HCT116 (cell line): ENCODE measurements at regions not wholly inside any gene's neighbourhood (a gene's known extent, or its start where the extent isn't known, plus 50 kb on each side); places are given as distances from the start of the nearest gene placed in this dataset.

ENCODE experiments used
- CTCF ChIP-seq, 3 experiments: fragments of 200-600 bp in 1 of 3; sonication (generic) in 1 of 3; IDR thresholded peaks in 2 of 3; conservative IDR thresholded peaks in 1 of 3; 2 replicates each; pipeline ENCODE4 v1.5.1; 2012 to 2017; ENCODE audit warnings: low read depth in 2 of 3, low read length in 2 of 3, antibody characterized with exemption in 1 of 3, borderline replicate concordance in 1 of 3, control low read depth in 1 of 3, mild to moderate bottlenecking in 1 of 3, mixed read lengths in 1 of 3, mixed run types in 1 of 3, moderate library complexity in 1 of 3; ENCODE audit not compliant: insufficient read depth in 1 of 3
- EZH2 ChIP-seq: fragments of 200-600 bp; sonication (generic); IDR thresholded peaks from 2 replicates; pipeline ENCODE4 v1.6.1; 2017; ENCODE audit warnings: antibody characterized with exemption, mixed run types
- POLR2AphosphoS5 ChIP-seq: IDR thresholded peaks from 2 replicates; pipeline ENCODE4 v1.6.1; 2011; ENCODE audit warnings: mild to moderate bottlenecking, low read depth, low read length, moderate library complexity
- SIN3A ChIP-seq: IDR thresholded peaks from 2 replicates; pipeline ENCODE4 v1.6.1; 2012; ENCODE audit warnings: low read depth

- TF ChIP-seq CTCF (IDR thresholded peaks at IDR 0.05 in 2 of 3, conservative IDR thresholded peaks at IDR 0.05 in 1 of 3; ENCODE audit: borderline replicate concordance in 1 of 3, insufficient read depth in 1 of 3, low read depth in 2 of 3, low read length in 2 of 3) = no peak
- TF ChIP-seq POLR2AphosphoS5 = no peak
- no peak for TF ChIP-seq SIN3A
- TF ChIP-seq EZH2 = no peak
Observed at GRCh38 chr9:73529666-73530065, 378.0 kb downstream of the ANXA1 start.
